Left renal cortex interstitium (tissue), 4 donors: ENCODE measurements at regions not wholly inside any gene's neighbourhood (a gene's known extent, or its start where the extent isn't known, plus 50 kb on each side); places are given as distances from the start of the nearest gene placed in this dataset.

Experiments used
- DNase-seq, 4 donors: peaks; one replicate each; pipeline ENCODE4 v3.0.0-alpha.2; 2013; ENCODE audit warnings: low read depth in 4 of 4, low spot score in 2 of 4, missing footprints in 1 of 4

DNA sequence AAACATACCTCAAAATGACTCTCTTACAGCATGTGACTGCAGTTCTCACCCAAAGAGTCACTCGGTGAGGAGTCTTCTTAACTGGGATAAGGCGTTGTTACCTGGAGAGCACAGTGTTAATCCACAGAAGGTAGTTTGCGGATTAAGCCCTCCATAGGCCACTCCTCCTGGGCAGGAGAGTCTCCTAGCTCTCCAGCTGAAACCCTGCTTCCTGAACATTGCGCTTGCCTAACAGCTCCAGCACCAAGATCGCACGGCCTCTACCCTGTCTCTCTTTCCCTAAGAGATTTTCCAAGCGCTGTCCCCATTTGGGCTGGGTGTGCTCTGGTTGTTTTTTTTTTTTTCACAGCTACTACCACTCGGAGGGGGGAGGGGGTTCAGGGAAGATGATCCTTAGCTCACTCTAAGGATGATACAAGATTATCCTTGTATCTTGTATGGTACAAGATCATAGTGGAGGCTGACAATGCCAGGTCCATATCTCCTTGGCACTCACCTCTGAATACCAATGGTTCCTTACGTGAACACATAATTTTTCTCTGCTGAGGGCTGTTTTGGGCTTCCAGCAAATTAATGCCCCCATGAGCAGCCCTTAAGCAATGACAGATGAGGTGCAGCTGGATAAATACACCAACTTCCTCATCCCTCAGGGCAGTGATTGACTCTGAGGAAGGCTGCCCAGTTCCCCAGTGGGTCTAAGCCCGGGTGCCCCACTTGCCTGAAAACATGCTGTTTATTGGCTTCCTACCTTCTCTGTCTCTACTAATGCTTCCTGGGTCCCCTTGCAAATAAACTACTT, 185.2 kb upstream of the TSC22D2 start:
- DNase-seq: no peak

DNA sequence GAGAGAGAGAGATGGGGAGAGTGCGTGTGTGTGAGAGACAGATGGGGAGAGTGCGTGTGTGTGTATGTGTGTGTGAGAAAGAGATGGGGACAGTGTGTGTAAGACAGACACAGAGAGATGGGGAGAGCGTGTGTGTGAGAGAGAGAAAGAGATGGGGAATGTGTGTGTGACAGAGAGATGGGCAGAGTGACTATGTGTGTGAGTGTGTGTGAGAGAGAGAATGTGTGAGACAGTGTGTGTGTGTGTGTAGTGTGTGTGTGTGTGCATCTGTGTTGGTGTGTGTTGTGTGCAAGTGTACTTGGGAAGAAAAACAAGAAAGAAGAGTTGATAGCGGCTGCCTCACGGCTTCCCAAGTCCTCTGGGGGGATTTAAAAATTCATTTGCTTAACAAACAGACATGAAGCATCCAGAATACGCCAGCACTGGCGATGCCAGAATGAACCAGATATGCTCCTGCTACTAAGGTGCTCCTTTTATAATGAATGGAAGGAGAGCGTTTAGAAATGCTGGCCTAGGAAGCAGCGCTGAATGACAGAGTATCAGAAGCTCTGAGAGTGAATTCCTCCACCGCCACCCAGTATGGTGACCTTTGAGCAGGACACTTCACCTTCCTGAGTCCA, 186.1 kb upstream of the TSC22D2 start:
- DNase-seq: no peak

DNA sequence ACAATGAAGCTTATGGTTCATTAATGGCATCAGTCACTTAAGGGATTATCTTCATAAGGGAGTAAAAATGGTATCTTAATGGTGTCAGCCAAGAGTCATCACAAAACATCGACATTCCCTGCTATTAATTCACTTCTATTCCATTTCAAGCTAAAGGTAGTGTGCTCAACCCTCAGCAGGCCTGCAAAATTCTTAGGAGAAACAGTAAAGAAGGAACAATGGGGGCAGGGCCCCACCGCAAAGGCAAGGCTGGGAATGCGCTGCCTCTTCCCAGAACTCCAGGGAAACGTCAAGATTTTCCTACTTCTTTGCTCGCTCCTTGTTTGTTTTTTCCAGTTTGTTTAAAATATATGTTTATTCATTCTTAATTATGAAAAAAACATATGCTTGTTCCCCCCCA, 187.3 kb upstream of the TSC22D2 start:
- DNase-seq: no peak

DNA sequence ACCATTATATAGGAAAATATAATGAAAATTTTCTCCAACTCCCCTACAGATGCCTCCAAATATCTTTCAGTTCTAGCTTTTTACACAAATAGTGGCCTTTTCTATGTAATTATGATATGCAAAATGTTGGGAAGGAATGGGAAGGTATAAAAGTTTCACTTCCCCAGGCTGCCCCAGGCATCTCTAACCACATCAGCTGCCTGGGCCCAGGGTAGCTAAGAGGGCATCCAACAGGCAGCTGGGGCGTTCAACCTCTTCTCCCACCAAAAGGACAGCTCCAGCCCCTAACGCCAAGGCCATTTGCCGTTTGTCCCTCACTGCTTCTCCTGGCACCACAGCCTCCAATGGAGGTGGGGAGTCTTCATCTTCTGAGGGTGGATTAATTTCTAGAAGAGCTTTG, 188.1 kb upstream of the TSC22D2 start:
- DNase-seq: no peak

DNA sequence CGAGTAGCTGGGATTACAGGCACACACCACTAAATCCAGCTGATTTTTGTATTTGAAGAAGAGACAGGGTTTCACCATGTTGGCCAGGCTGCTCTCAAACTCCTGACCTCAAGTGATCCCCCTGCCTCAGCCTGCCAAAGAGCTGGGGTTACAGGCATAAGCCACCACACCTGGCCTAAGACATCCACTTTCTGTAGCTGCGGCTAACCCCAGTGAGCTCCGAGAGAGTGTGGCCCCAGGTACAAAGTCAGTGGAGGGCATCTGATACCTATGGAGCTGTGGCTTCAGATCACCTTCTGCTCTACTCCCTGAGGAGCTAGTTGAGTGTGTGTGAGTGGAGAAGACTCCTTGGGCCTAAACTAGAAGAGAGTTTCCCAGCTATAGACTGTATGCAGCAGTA, 189.3 kb upstream of the TSC22D2 start:
- no peak for DNase-seq

DNA sequence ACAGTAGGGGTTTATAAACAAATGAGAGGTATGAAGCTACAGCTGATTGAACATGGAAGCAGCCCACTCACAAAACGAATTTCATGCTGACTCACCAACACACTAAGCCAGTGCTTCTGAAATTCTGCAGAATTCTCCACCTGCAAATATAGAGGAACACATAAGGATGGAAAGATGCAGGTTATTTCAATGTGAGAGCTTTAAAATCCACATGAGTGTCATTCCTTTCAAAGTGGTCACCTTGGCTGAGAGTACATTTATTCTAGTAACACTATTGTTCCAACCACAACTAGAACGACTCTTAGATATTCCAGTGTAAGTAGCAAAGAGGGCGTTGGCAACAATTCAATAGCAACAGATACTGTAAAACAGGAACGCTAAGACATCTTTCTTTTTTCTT, 189.9 kb upstream of the TSC22D2 start:
- DNase-seq: no peak

DNA sequence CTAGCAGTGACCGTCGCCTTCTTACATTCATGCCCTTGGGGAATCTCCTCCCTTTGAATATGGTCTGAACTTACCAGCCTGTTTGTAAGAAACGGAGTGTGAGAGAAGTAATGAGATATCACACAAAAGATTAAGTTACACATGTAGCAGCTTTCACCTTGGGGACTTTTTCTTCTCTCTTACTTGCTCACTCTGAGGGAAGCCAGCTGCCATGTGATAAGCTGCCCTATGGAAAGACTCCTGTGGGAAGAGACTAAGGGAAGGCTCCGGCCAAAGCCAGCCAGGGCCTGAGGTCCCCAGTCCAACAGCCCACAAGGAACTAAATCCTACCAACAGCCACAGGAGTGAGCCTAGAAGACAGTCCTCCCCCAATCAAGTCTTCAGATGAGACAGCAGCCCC, 190.4 kb upstream of the TSC22D2 start:
- DNase-seq: no peak

DNA sequence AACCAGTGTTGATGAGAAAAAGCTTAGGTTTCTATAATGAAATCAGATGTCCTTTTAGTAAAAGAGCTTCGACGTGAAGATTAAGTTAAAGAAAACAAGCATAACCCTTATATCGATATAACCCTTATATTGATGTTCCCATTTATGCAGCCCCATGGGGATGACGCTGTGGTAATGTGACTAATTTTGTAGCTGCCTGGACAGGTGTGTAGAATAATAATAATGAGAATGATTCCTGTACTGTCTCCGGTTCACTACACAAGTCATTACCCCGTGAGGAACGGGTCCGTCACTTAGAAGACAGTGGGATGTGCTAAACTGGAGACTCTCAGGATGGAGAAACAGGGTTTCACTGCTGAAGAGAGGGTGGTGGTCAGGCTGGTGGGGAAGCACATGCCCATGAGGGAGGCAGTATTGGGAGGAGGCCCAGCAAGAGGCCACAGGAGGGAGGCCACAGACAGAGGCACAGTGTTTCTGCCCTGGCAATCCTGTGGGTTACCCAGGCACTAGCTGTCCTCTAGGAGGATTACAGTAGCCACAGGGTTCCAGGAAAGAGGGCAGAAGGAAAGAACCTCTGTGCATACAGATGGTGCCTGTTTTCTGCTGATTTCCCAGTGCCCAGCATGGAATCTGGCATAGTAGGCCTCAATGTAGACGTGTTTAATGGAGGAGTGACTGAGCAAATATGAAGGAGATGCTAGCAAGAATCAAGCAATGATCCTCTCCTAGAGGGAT, 191.1 kb upstream of the TSC22D2 start:
- DNase-seq: no peak

DNA sequence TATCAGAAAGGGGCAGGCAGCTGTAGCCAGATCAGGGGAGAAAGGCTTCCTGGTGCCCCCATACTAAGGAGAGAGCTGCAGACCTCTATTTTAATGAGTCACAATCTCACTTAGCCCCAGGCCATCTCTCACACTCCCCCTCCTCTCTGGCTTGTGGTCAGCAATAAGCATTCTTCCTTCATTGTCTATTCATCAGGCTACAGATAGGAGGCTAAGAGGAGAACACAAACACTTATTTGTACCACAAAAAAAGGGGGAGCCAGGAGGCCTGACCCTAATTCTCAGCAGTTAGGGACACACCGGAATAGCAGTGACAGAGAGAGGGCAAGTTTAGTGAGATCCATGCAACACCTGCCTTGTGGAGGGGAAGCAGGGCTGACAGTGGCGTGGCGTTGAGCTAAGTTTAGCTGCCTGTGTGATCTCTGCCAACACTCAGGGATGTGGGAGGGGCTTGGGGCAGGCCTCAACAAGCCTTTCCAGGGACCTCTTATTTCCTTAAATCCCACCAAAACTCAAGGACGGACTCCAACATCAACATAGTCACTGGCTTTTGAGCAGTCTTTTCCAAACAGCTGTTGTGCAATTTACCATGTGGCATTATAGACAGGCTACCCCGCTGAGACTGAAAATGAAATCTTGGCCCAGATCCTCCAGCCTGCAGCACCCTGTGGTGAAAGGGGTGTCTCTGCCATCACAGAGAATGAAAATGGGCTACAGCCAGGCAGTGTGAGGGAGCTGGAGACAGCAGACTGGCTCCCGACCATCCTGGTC, 191.9 kb upstream of the TSC22D2 start:
- no peak for DNase-seq

DNA sequence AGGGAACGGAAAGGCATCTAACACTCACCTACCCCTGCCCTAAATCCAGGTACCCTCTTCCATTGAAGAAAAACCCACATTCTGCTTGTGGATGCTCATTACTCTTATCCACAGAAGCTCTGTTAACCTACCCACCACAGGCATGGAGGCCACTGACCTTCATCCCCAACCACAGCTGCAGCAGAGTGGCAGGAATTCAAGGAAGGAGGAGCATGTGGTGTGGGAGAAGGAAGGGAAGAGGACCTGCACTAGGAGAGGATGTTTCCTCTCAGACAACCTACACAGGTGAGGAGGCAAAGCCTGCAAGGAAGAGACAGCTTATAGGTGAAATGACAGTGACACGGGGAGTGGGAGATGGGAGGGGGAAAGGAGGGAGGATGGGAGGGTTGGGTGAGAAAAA, 192.5 kb upstream of the TSC22D2 start:
- DNase-seq: no peak

DNA sequence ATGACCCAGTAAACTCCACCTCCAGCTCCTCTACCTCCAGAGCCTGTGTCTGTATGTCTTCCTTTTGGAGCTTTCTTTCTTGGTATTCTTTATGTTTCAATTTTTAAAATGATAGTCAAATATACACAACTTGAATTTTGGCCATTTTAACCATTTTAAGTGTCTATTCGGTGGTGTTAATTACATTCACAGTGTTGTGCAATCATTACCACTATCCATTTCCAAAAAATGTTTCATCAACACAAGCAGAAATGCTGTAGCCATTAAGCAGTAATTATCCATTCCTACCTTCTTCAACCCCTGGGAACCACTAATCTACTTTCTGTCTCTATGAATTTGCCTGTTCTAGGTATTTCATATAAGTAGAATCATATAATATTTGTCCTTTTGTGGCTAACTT, 194.5 kb upstream of the TSC22D2 start:
- DNase-seq: no peak

DNA sequence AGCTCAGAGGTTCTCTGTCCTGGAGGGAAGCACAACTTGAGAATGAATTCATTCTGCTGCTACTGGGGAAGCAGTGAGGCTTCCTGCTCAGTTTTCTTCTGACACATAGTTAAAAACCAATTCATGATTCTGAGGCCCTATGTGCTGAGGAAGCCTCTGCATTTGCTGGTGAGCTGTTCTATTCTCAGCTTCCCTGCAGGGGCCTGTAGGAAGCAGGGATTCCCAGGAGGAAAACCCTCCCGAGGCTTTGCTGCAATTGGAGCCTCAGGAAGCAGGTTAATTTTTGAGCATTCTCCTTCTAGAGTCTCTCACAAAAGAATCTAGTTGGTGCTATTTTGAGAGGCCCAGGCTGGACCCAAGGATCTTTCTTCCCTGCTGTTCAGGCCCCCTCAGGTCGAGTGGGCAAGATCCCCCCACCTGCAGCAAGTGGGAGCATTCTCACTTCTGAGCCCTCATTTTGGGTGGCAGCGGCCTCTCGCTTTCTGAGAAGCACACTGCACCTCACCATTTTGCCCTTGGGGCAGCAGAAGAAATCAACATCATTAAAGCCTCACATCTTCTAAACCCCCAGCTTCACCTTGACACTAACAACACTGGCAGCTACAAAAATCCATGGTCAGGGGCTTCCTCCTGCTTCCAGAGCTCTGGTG, 197.5 kb upstream of the TSC22D2 start:
- DNase-seq: no peak

DNA sequence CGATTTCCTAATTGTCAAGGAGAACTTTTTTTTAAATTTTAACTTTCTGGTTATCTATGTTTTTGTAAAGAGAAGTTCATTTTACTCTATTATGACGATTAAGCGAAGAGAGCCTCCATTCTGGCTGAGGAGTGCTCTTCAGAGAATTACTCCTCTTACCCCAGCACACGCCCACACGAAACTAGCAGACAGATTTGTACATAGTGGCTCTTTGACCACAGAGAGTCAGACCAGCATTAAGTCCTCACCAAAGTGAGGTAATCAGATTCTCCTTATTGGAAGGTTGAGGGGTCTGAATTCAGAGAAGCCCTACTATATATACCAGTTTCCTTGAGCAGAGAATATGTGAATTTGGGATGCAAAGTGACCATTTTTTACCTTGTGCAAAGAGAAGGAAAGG, 204.8 kb upstream of the TSC22D2 start:
- DNase-seq: no peak

DNA sequence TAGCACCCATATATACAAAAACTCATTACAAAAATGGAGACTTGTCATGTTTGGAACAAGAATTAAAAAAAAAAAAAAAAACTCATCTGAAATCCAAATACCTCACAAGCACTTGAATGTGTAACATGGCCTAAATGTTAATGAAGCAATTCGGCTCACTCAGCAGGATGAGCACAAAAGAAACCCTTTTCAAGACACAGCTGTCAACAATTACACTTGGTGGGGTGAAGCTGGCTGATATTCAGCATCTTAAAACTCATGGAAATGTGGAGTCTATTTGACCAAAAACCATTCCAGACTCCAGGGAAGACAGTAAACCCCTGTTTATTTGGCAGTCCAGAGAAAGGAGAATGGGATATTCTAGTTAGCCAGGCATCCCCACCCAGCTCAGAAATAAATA, 205.4 kb upstream of the TSC22D2 start:
- no peak for DNase-seq

DNA sequence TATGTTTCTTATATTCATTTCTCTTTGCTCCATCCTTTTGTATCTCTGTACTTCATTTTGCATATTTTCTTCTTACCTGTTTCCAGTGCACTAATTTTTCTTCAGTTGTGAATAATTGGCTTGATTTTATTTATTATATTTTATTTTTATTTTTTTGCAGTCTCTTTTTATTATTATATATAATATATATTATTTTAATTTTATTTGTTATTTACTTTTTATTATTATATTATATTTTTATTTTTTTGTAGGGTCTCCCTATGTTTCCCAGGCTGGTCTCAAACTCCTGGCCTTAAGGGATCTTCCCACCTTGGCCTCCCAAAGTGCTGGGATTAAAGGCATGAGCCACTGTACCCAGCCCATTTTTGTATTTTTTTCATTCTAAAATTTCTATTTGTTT, 213.1 kb upstream of the TSC22D2 start:
- DNase-seq: no peak

DNA sequence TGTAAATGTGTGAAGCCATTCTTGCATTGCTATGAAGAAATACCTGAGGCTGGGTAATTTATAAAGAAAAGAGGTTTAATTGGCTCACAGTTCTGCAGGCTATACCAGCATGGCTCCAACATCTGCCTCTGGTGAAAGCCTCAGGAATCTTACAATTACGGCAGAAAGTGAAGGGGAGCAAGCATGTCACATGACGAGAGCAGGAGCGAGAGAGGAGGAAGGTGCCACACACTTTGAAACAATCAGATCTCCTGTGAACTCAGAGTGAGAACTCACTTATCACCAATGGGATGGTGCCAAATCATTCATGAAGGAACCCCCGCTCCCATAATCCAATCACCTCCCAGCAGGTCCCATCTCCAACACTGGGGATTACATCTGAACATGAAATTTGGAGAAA, 213.6 kb upstream of the TSC22D2 start:
- no peak for DNase-seq

DNA sequence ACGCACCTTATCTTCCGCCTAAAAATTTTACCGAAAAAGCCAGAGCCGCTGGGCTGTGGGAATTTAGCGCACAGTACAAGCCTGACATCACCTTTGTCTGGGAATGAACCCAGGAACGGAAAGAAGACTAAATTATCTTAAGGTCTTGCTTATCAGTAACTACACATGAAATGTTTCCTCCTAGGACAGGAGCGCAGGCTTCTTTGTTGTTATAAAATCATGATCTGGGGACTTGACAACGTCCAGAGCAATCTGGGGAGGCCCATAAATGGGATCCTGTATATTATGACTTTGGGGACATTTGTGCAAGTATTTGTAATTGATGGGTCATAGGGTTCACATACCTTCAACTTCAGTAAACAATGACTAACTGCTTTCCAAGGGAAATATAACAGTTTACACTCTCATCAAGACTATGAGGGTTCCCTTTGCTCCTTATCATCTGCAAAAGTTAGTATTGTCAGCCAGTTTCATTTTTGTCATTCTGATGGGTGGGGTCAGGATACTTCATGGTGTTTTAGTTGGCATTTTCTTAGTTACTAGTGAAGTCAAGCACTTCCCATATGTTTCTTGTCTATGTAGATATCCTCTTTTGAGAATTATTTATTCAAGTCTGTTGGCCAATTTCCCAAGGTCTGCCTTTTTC, 213.9 kb upstream of the PFN2 start:
- peak in 1 of 4 donors; percentile 56 for DNase-seq

DNA sequence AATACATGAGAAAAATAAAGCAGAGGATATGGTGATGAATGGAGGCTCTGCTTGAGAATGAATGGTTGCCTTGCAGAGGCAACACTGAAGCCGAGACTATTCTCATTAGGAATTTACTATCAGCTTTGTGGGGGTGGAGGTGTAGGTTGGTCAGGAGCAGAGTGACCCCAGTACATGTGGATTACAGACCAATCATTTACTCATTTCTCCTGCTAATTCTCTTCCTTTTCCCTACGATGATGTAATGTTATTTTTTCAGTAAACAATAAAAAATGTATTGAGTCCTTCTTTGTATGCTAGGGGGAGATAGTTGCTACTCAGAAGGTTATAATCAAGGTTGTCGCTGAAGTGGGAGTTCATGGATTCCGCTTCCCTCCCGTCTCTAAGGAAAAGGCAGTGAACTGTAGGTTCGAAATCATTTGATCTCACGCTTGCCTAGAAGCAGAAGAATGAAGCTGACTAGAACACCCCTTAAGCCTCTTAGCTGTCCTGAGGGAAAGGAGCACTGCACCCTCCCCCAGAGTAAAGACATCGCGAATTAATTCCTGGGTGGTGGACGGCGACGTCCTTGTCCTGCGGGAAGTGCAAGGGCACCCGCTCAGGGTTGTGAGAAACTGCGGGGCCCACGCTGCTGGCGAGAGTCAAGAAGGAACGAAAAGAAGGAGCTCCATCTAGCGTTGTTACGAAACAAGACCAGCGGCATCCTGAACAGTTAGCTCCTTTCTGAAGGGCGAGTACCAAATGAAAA, 213.2 kb upstream of the PFN2 start:
- DNase-seq: peak; percentile 65 to 83 (median 71)

DNA sequence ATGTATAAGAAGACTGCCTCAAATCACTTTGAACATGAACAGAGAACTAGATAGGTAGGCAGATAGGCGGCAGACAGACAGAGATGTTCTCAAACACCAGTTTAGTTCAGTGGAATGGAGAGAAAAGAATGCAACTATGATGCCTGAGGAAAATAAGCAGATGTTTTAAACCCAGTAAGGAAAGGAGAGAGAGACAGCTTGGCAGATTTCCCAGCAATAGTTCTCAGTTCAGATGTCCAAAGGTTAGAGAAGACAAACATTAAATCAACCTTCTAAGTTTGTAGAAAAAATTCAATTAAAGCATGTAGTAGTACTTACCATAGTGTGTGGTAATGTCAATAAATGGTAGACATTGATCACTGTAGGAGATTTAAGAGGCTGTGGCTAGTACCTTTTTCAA, 209.6 kb upstream of the PFN2 start:
- no peak for DNase-seq
